LNCaP clone FGC (cell line): ENCODE measurements at regions not wholly inside any gene's neighbourhood (a gene's known extent, or its start where the extent isn't known, plus 50 kb on each side); places are given as distances from the start of the nearest gene placed in this dataset.

Experiments
- DNase-seq: peaks from one replicate; pipeline ENCODE4 v3.0.0-alpha.2; 2011; ENCODE audit warnings: low read depth
- H3K4me3 ChIP-seq: 2 replicates; pipeline ENCODE4 v1.5.1; 2011; ENCODE audit warnings: mild to moderate bottlenecking, low read depth, low read length, control low read depth
- CTCF ChIP-seq: IDR thresholded peaks from 2 replicates; pipeline ENCODE4 v1.5.1; 2012; ENCODE audit warnings: mild to moderate bottlenecking; ENCODE audit not compliant: control insufficient read depth, insufficient read depth; ENCODE audit errors: extremely low read depth

- no peak for DNase-seq
- no peak for TF ChIP-seq CTCF
- H3K4me3 ChIP-seq: no peak overlapping the region
Observed at GRCh38 chr1:94683886-94684285, 136.3 kb upstream of the SLC44A3 start.

- no peak overlapping the region for H3K4me3 ChIP-seq
- no peak for DNase-seq
- TF ChIP-seq CTCF: no peak
Observed at GRCh38 chr1:94680039-94680377, 138.4 kb upstream of the F3 start.

GRCh38 chr1:94679332-94680038 is 137.9 kb upstream of the F3 start:
- no peak for TF ChIP-seq CTCF
- DNase-seq: no peak
- no peak overlapping the region for H3K4me3 ChIP-seq

- no peak for DNase-seq
- TF ChIP-seq CTCF: no peak
- H3K4me3 ChIP-seq: no peak overlapping the region
Observed at GRCh38 chr1:94678202-94678848, 136.8 kb upstream of the F3 start.

GRCh38 chr1:94677714-94678113 is 136.2 kb upstream of the F3 start:
- no peak overlapping the region for H3K4me3 ChIP-seq
- no peak for DNase-seq
- no peak for TF ChIP-seq CTCF

- H3K4me3 ChIP-seq: no peak overlapping the region
- DNase-seq: no peak
- TF ChIP-seq CTCF: no peak
Observed at GRCh38 chr1:94677087-94677486, 135.5 kb upstream of the F3 start.

- no peak for TF ChIP-seq CTCF
- DNase-seq: no peak
- H3K4me3 ChIP-seq: no peak overlapping the region
Observed at GRCh38 chr1:94676686-94677085, 135.1 kb upstream of the F3 start.
